PC-3 (cell line): ENCODE measurements at regions not wholly inside any gene's neighbourhood (a gene's known extent, or its start where the extent isn't known, plus 50 kb on each side); places are given as distances from the start of the nearest gene placed in this dataset.

ENCODE experiments used
- ATAC-seq: fragments of 200-7000 bp; cut with Tn5 transposase; 2 replicates; pipeline ENCODE4 v1.9.1; 2020; ENCODE audit warnings: mild to moderate bottlenecking, moderate library complexity
- BruUV-seq: library from RNA; stranded (reverse); fragments of 400-500 nt; replicated peaks from 2 replicates; lab custom pipeline; 2021; lab: Mats Ljungman, UMichigan
- CTCF ChIA-PET: fragments of 300-600 bp; sonication (Branson Sonifier 250); formaldehyde crosslinking; loops from one replicate; lab custom pipeline; 2022; ENCODE audit warnings: antibody characterized with exemption; lab: Charles Lee
- POLR2A ChIA-PET: fragments of 300-600 bp; sonication (Branson Sonifier 250); formaldehyde crosslinking; loops from one replicate; lab custom pipeline; 2022; ENCODE audit warnings: antibody characterized with exemption; ENCODE audit not compliant: unreplicated experiment; lab: Charles Lee
- DNase-seq: peaks from one replicate; pipeline ENCODE4 v3.0.0-alpha.2; 2015
- H2AFZ ChIP-seq: fragments of 300-600 bp; sonication (generic); 2 replicates; pipeline ENCODE4 v1.6.0; 2016; ENCODE audit warnings: antibody characterized with exemption, low read length
- H3F3A ChIP-seq: fragments of 300-600 bp; sonication (generic); one replicate; pipeline ENCODE4 v1.6.0; 2017; ENCODE audit warnings: antibody characterized with exemption, low read length, control low read depth, mild to moderate bottlenecking; ENCODE audit not compliant: unreplicated experiment
- H3K27ac ChIP-seq: fragments of 300-600 bp; sonication (generic); 2 replicates; pipeline ENCODE4 v1.5.1; 2016; ENCODE audit warnings: mild to moderate bottlenecking, low read length
- H3K27me3 ChIP-seq: fragments of 300-600 bp; sonication (generic); 2 replicates; pipeline ENCODE4 v1.6.1; 2016; ENCODE audit warnings: low read length, mixed read lengths
- H3K36me3 ChIP-seq: fragments of 300-600 bp; sonication (generic); 2 replicates; pipeline ENCODE4 v1.6.1; 2016; ENCODE audit warnings: low read depth, mixed run types, low read length, mixed read lengths
- H3K4me1 ChIP-seq: fragments of 300-600 bp; sonication (generic); 2 replicates; pipeline ENCODE4 v1.5.1; 2016; ENCODE audit warnings: low read length; ENCODE audit not compliant: insufficient read depth
- H3K4me2 ChIP-seq: fragments of 300-600 bp; sonication (generic); 2 replicates; pipeline ENCODE4 v1.6.0; 2016; ENCODE audit warnings: low read length
- H3K4me3 ChIP-seq: fragments of 300-600 bp; sonication (generic); 2 replicates; pipeline ENCODE4 v1.5.1; 2016; ENCODE audit warnings: mild to moderate bottlenecking, low read length, mixed read lengths
- H3K79me2 ChIP-seq: fragments of 300-600 bp; sonication (generic); 2 replicates; pipeline ENCODE4 v1.6.1; 2017; ENCODE audit warnings: low read length, mixed read lengths
- H3K9ac ChIP-seq: fragments of 300-600 bp; sonication (generic); 2 replicates; pipeline ENCODE4 v1.6.0; 2016; ENCODE audit warnings: mild to moderate bottlenecking, low read length
- H3K9me2 ChIP-seq: fragments of 300-600 bp; sonication (generic); replicated peaks from 2 replicates; pipeline ENCODE4 v1.6.1; 2016; ENCODE audit warnings: mixed run types, low read length, mixed read lengths
- H3K9me3 ChIP-seq: fragments of 300-600 bp; sonication (generic); 2 replicates; pipeline ENCODE4 v1.6.1; 2016; ENCODE audit warnings: low read length, mixed read lengths
- H4K20me1 ChIP-seq: fragments of 300-600 bp; sonication (generic); 2 replicates; pipeline ENCODE4 v1.6.1; 2016; ENCODE audit warnings: low read length, mixed read lengths
- CTCF ChIP-seq: fragments of 300-600 bp; sonication (generic); conservative IDR thresholded peaks from 2 replicates; pipeline ENCODE4 v1.5.1; 2017; ENCODE audit warnings: antibody characterized with exemption, low read depth, mild to moderate bottlenecking, low read length
- EZH2 ChIP-seq: fragments of 300-600 bp; sonication (generic); IDR thresholded peaks from one replicate; pipeline ENCODE4 v1.6.1; 2017; ENCODE audit warnings: antibody characterized with exemption, mild to moderate bottlenecking, low read length; ENCODE audit not compliant: unreplicated experiment
- EZH2phosphoT487 ChIP-seq: fragments of 300-600 bp; sonication (generic); IDR thresholded peaks from 2 replicates; pipeline ENCODE4 v1.6.1; 2018; ENCODE audit warnings: mild to moderate bottlenecking, antibody characterized with exemption, low read length, borderline replicate concordance
- intact Hi-C: fragments of 100-400 bp; cut with micrococcal nuclease; formaldehyde crosslinking; loops from 2 replicates; pipeline ENCODE4 v1.9.0; 2023

- TF ChIP-seq EZH2phosphoT487 (no peak), CTCF (no peak), EZH2 (no peak)
- ChIA-PET POLR2A (no interaction called here), CTCF (no interaction called here)
- no peak overlapping the region for H2AFZ ChIP-seq
- no peaks in the 10 kb centered on the region for H4K20me1 ChIP-seq
- H3K27me3 ChIP-seq, result peaks cover 24% of the 10 kb centered on the region; the same call in 1 of the 2 replicates
- DNase-seq, result no peak
- no peaks in the 10 kb centered on the region for H3K9me3 ChIP-seq
- ATAC-seq, result no peak
- no peak overlapping the region for H3K9ac ChIP-seq
- H3K4me1 ChIP-seq, result no peaks in the 10 kb centered on the region
- intact Hi-C loops, result no loop called here
- no TSS peak for BruUV-seq
- no peak overlapping the region for H3K4me2 ChIP-seq
- no peaks in the 10 kb centered on the region for H3F3A ChIP-seq
- H3K79me2 ChIP-seq, result no peaks in the 10 kb centered on the region
- no peaks in the 10 kb centered on the region for H3K36me3 ChIP-seq
- H3K4me3 ChIP-seq, result no peak overlapping the region
- H3K9me2 ChIP-seq, result no peaks in the 10 kb centered on the region
- no peak overlapping the region for H3K27ac ChIP-seq
Measured at GRCh38 chr1:60141276-60141675, 67.7 kb upstream of the C1orf87 start.

DNA sequence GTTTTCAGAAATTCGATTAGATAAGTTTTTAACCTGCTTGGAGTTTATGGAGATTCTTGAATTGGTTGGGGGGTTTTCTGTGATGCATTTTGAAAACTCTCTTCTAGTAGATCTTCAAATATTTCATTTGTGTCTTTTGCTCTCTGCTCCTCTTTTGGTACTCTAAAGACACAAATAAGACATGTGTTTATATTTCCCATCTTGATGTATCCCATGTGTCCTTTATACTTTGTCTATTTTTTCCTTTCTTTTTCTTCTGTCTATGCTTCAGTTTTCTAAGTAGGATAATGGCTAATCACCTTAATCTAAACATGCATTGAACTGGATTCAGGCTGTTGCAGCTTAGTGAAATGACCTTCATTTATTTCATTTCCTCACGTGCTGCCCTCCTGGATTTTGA lies 63.8 kb upstream of the C1orf87 start:
- intact Hi-C loops, result no loop called here
- no TSS peak for BruUV-seq
- H3K27ac ChIP-seq, result no peak overlapping the region
- H3K9ac ChIP-seq, result no peak overlapping the region
- H3K27me3 ChIP-seq, result peaks cover 26% of the 10 kb centered on the region; the same call in 1 of the 2 replicates
- ATAC-seq, result no peak
- TF ChIP-seq EZH2phosphoT487 (no peak), EZH2 (no peak), CTCF (no peak)
- H3K4me3 ChIP-seq, result no peak overlapping the region
- no peaks in the 10 kb centered on the region for H3F3A ChIP-seq
- no peaks in the 10 kb centered on the region for H3K79me2 ChIP-seq
- H3K9me3 ChIP-seq, result no peaks in the 10 kb centered on the region
- POLR2A ChIA-PET, result no interaction called here
- no peak for DNase-seq
- CTCF ChIA-PET, result no interaction called here
- no peaks in the 10 kb centered on the region for H4K20me1 ChIP-seq
- no peaks in the 10 kb centered on the region for H3K36me3 ChIP-seq
- H2AFZ ChIP-seq, result no peak overlapping the region
- H3K4me2 ChIP-seq, result no peak overlapping the region
- H3K9me2 ChIP-seq, result no peaks in the 10 kb centered on the region
- H3K4me1 ChIP-seq, result no peaks in the 10 kb centered on the region

DNA sequence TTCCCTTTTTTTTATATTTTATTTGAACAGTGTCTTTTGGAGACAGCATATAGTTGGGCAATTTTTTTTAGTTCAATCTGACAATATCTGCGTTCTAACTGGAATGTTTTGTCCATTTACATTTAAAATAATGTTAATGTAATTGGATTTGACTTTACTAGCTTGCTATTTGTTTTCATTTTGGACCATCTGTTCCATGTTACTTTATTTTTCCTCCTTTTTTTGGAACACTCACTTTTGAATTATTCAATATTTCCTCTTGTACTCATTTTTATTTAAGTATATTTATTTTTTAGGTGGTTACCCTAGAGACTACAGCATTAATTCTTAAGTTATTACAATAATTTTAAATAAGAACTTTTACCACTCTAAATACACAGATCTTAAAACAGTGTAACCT lies 62.8 kb upstream of the C1orf87 start:
- Histone ChIP-seq H3K79me2 (no peaks in the 10 kb centered on the region), H3K36me3 (no peaks in the 10 kb centered on the region), H3K27ac (no peak overlapping the region), H2AFZ (no peak overlapping the region), H3F3A (no peaks in the 10 kb centered on the region), H3K9ac (no peak overlapping the region), H3K9me3 (no peaks in the 10 kb centered on the region), H4K20me1 (no peaks in the 10 kb centered on the region), H3K4me1 (no peaks in the 10 kb centered on the region), H3K27me3 (peaks cover 20% of the 10 kb centered on the region; the same call in 1 of the 2 replicates), H3K4me2 (no peak overlapping the region), H3K9me2 (no peaks in the 10 kb centered on the region), H3K4me3 (no peak overlapping the region)
- no peak for DNase-seq
- POLR2A ChIA-PET, result no interaction called here
- CTCF ChIA-PET, result no interaction called here
- TF ChIP-seq CTCF, result no peak
- TF ChIP-seq EZH2phosphoT487, result no peak
- no peak for TF ChIP-seq EZH2
- no TSS peak for BruUV-seq
- intact Hi-C loops, result no loop called here
- no peak for ATAC-seq
